Erythroblast (primary cell): ENCODE measurements at regions not wholly inside any gene's neighbourhood (a gene's known extent, or its start where the extent isn't known, plus 50 kb on each side); places are given as distances from the start of the nearest gene placed in this dataset.

ENCODE experiments used
- GATA1 ChIP-seq: IDR thresholded peaks from 2 replicates; pipeline ENCODE4 v1.6.1; 2011; ENCODE audit warnings: low read depth, mild to moderate bottlenecking, control low read depth, low read length, moderate library complexity
- POLR2A ChIP-seq: IDR thresholded peaks from 2 replicates; pipeline ENCODE4 v1.6.1; 2011; ENCODE audit warnings: mild to moderate bottlenecking, low read length

- TF ChIP-seq POLR2A (no peak), GATA1 (no peak)
These were observed 858.8 kb downstream of the METTL15 start for GRCh38 chr11:28966951-28967350.
